H1 (cell line): ENCODE measurements at regions not wholly inside any gene's neighbourhood (a gene's known extent, or its start where the extent isn't known, plus 50 kb on each side); places are given as distances from the start of the nearest gene placed in this dataset.

Experiments
- CTCF ChIA-PET: fragments of 300-600 bp; sonication (Branson Sonifier 250); formaldehyde crosslinking; loops from one replicate; lab custom pipeline; 2021; ENCODE audit not compliant: partially characterized antibody; lab: Charles Lee
- POLR2A ChIA-PET: fragments of 300-600 bp; sonication (Branson Sonifier 250); formaldehyde crosslinking; loops from one replicate; lab custom pipeline; 2021; ENCODE audit warnings: inconsistent platforms; ENCODE audit not compliant: partially characterized antibody; lab: Charles Lee
- DNase-seq, 2 experiments: peaks; one replicate each; pipeline versions ENCODE4 v3.0.0 to v3.0.0-alpha.2; 2010 to 2022; ENCODE audit warnings: low spot score in 2 of 2, low read depth in 1 of 2, mixed read lengths in 1 of 2
- FAIRE-seq: peaks from 2 replicates; lab custom pipeline; 2011; peaks lifted over from hg19 to GRCh38; lab: Jason Lieb, UNC
- H2AFZ ChIP-seq: 2 replicates; pipeline ENCODE4 v1.8.1; 2012; ENCODE audit warnings: low read length, inconsistent platforms
- H2AK5ac ChIP-seq: 2 replicates; pipeline ENCODE4 v1.6.1; 2013; ENCODE audit warnings: low read depth, low read length
- H2BK120ac ChIP-seq: replicated peaks from 2 replicates; pipeline ENCODE3; 2013; ENCODE audit warnings: low read depth, low read length, inconsistent platforms
- H2BK12ac ChIP-seq: 2 replicates; pipeline ENCODE4 v1.6.1; 2013; ENCODE audit warnings: low read depth, low read length
- H2BK15ac ChIP-seq: 2 replicates; pipeline ENCODE4 v1.6.1; 2013; ENCODE audit warnings: low read length
- H2BK20ac ChIP-seq: 2 replicates; pipeline ENCODE4 v1.6.1; 2013; ENCODE audit warnings: low read length
- H2BK5ac ChIP-seq: 2 replicates; pipeline ENCODE4 v1.6.1; 2013; ENCODE audit warnings: low read depth, low read length
- H3K14ac ChIP-seq: 2 replicates; pipeline ENCODE4 v1.6.1; 2013; ENCODE audit warnings: inconsistent platforms; ENCODE audit not compliant: insufficient read length
- H3K18ac ChIP-seq: 2 replicates; pipeline ENCODE4 v1.6.1; 2013; ENCODE audit warnings: low read length; ENCODE audit errors: extremely low read depth
- H3K23ac ChIP-seq: 2 replicates; pipeline ENCODE4 v1.6.1; 2013; ENCODE audit warnings: inconsistent platforms; ENCODE audit not compliant: insufficient read length
- H3K23me2 ChIP-seq: 2 replicates; pipeline ENCODE4 v1.6.1; 2013; ENCODE audit warnings: low read depth, low read length
- H3K27ac ChIP-seq: 2 replicates; pipeline ENCODE4 v1.6.1; 2011; ENCODE audit warnings: low read depth, low read length, inconsistent platforms
- H3K27me3 ChIP-seq, 4 experiments: replicated peaks in 1 of 4; 1 replicate in 1 of 4; 2 replicates in 3 of 4; pipeline versions ENCODE4 v1.6.1 to v1.8.1; 2011 to 2013; ENCODE audit warnings: low read length in 3 of 4, mild to moderate bottlenecking in 3 of 4, inconsistent platforms in 2 of 4, mixed read lengths in 2 of 4, moderate library complexity in 1 of 4; ENCODE audit not compliant: control insufficient read depth in 3 of 4, insufficient read depth in 3 of 4; ENCODE audit errors: extremely low read depth in 1 of 4
- H3K36me3 ChIP-seq, 4 experiments: 2 replicates each; pipeline versions ENCODE4 v1.6.1 to v1.8.1; 2011 to 2013; ENCODE audit warnings: mild to moderate bottlenecking in 4 of 4, low read length in 3 of 4, moderate library complexity in 2 of 4, control low read depth in 1 of 4, inconsistent platforms in 1 of 4; ENCODE audit not compliant: insufficient read depth in 4 of 4, control insufficient read depth in 2 of 4
- H3K4ac ChIP-seq: replicated peaks from 2 replicates; pipeline ENCODE3; 2013; ENCODE audit warnings: low read length, low read depth, mixed read lengths, inconsistent platforms; ENCODE audit not compliant: insufficient read length
- H3K4me1 ChIP-seq, 4 experiments: replicated peaks in 1 of 4; 1 replicate in 1 of 4; 2 replicates in 3 of 4; pipeline versions ENCODE4 v1.6.1 to v1.8.1; 2011 to 2013; ENCODE audit warnings: low read length in 3 of 4, inconsistent platforms in 2 of 4, mixed read lengths in 1 of 4; ENCODE audit not compliant: insufficient read depth in 4 of 4, control insufficient read depth in 3 of 4
- H3K4me2 ChIP-seq, 2 experiments: 2 replicates each; pipeline versions ENCODE4 v1.6.1 to v1.8.1; 2011 to 2013; ENCODE audit warnings: low read depth in 2 of 2, low read length in 2 of 2, control low read depth in 1 of 2, inconsistent platforms in 1 of 2, mild to moderate bottlenecking in 1 of 2; ENCODE audit not compliant: insufficient read depth in 1 of 2
- H3K4me3 ChIP-seq, 4 experiments: fragments of 200-600, 300-600 bp in 1 of 4; sonication (generic), shearing (Covaris generic), sonication (Bioruptor Twin) in 1 of 4; 2 replicates each; pipeline versions ENCODE4 v1.5.1 to v1.8.1; 2011 to 2016; ENCODE audit warnings: low read length in 4 of 4, low read depth in 3 of 4, control low read depth in 2 of 4, inconsistent platforms in 2 of 4, mild to moderate bottlenecking in 2 of 4, mixed read lengths in 1 of 4, moderate library complexity in 1 of 4; ENCODE audit not compliant: insufficient read depth in 2 of 4; ENCODE audit errors: extremely low read depth in 1 of 4
- H3K56ac ChIP-seq: replicated peaks from 2 replicates; pipeline ENCODE3; 2013; ENCODE audit warnings: low read depth, mild to moderate bottlenecking, mixed read lengths, low read length, inconsistent platforms; ENCODE audit not compliant: insufficient read length
- H3K79me1 ChIP-seq: 2 replicates; pipeline ENCODE4 v1.6.1; 2013; ENCODE audit warnings: low read depth, low read length, control low read depth
- H3K79me2 ChIP-seq, 2 experiments: 2 replicates each; pipeline versions ENCODE4 v1.6.1 to v1.8.1; 2012 to 2013; ENCODE audit warnings: low read length in 2 of 2, mild to moderate bottlenecking in 2 of 2, inconsistent platforms in 1 of 2; ENCODE audit not compliant: insufficient read depth in 2 of 2, control insufficient read depth in 1 of 2
- H3K9ac ChIP-seq, 4 experiments: replicated peaks in 1 of 4; 1 replicate in 1 of 4; 2 replicates in 3 of 4; pipeline versions ENCODE4 v1.6.1 to v1.8.1; 2011 to 2013; ENCODE audit warnings: low read depth in 3 of 4, low read length in 3 of 4, control low read depth in 2 of 4, mild to moderate bottlenecking in 2 of 4, moderate library complexity in 2 of 4, inconsistent platforms in 1 of 4; ENCODE audit errors: extremely low read depth in 1 of 4
- H3K9me3 ChIP-seq, 2 experiments: 2 replicates each; pipeline versions ENCODE4 v1.6.1 to v1.8.1; 2012 to 2013; ENCODE audit warnings: mild to moderate bottlenecking in 2 of 2, moderate library complexity in 2 of 2, control low read depth in 1 of 2, inconsistent platforms in 1 of 2, low read depth in 1 of 2, low read length in 1 of 2, mixed read lengths in 1 of 2; ENCODE audit not compliant: insufficient read depth in 2 of 2
- H4K20me1 ChIP-seq, 2 experiments: replicated peaks in 1 of 2; 2 replicates each; pipeline versions ENCODE3 to v1.8.1; 2011 to 2013; ENCODE audit warnings: inconsistent platforms in 2 of 2, low read length in 2 of 2, mild to moderate bottlenecking in 1 of 2; ENCODE audit not compliant: insufficient read depth in 2 of 2, control insufficient read depth in 1 of 2
- H4K5ac ChIP-seq: 2 replicates; pipeline ENCODE4 v1.6.1; 2013; ENCODE audit warnings: low read length, low read depth, mixed read lengths, inconsistent platforms; ENCODE audit not compliant: insufficient read length
- H4K8ac ChIP-seq: 2 replicates; pipeline ENCODE4 v1.8.0; 2013; ENCODE audit warnings: mild to moderate bottlenecking, moderate library complexity, low read length, inconsistent platforms; ENCODE audit not compliant: insufficient read depth; ENCODE audit errors: extremely low read depth
- H4K91ac ChIP-seq: replicated peaks from 2 replicates; pipeline ENCODE3; 2013; ENCODE audit warnings: low read length, mixed read lengths, inconsistent platforms; ENCODE audit not compliant: insufficient read length
- ASH2L ChIP-seq: fragments of 200-600, 300-600 bp; sonication (generic); IDR thresholded peaks from one replicate; pipeline ENCODE4 v1.7.1; 2017; ENCODE audit warnings: low read length
- BACH1 ChIP-seq: IDR thresholded peaks from 2 replicates; pipeline ENCODE4 v1.6.1; 2012; ENCODE audit warnings: low read length, improper control_type of control experiment
- BCL11A ChIP-seq, 2 experiments: IDR thresholded peaks; one replicate each; pipeline ENCODE4 v1.6.1; 2011; ENCODE audit warnings: low read depth in 2 of 2, low read length in 2 of 2, mild to moderate bottlenecking in 2 of 2
- CEBPB ChIP-seq: IDR thresholded peaks from 2 replicates; pipeline ENCODE4 v1.6.1; 2012; ENCODE audit warnings: low read depth, low read length
- GABPA ChIP-seq: IDR thresholded peaks from 2 replicates; pipeline ENCODE4 v1.6.1; 2011; ENCODE audit warnings: mild to moderate bottlenecking, low read length, moderate library complexity, borderline replicate concordance; ENCODE audit not compliant: insufficient read depth
- MAFK ChIP-seq: IDR thresholded peaks from 2 replicates; pipeline ENCODE4 v1.6.1; 2012; ENCODE audit warnings: low read depth, mild to moderate bottlenecking, improper control_type of control experiment, low read length
- POLR2A ChIP-seq, 2 experiments: IDR thresholded peaks; 1 replicate in 1 of 2; 2 replicates in 1 of 2; pipeline ENCODE4 v1.6.1; 2011; ENCODE audit warnings: low read depth in 2 of 2, low read length in 2 of 2, mild to moderate bottlenecking in 2 of 2; ENCODE audit errors: control extremely low read depth in 1 of 2
- RBBP5 ChIP-seq: IDR thresholded peaks from 2 replicates; pipeline ENCODE4 v1.7.1; 2012; ENCODE audit warnings: low read depth, mild to moderate bottlenecking, inconsistent platforms, low read length, moderate library complexity, borderline replicate concordance
- RFX5 ChIP-seq: IDR thresholded peaks from 2 replicates; pipeline ENCODE4 v1.6.1; 2011; ENCODE audit warnings: low read depth, low read length, improper control_type of control experiment, borderline replicate concordance
- RXRA ChIP-seq: IDR thresholded peaks from 2 replicates; pipeline ENCODE4 v1.6.1; 2011; ENCODE audit warnings: low read depth, mild to moderate bottlenecking, low read length, moderate library complexity; ENCODE audit not compliant: insufficient read depth
- SAP30 ChIP-seq: fragments of 300-600 bp; sonication (generic); IDR thresholded peaks from 2 replicates; pipeline ENCODE4 v1.7.1; 2012; ENCODE audit warnings: low read length, moderate library complexity, mild to moderate bottlenecking, inconsistent platforms; ENCODE audit not compliant: insufficient read depth, insufficient replicate concordance
- SP4 ChIP-seq: IDR thresholded peaks from 2 replicates; pipeline ENCODE4 v1.6.1; 2012; ENCODE audit warnings: low read length, inconsistent platforms
- USF2 ChIP-seq: IDR thresholded peaks from 2 replicates; pipeline ENCODE4 v1.6.1; 2011; ENCODE audit warnings: low read length, improper control_type of control experiment
- WGBS, 2 experiments: shearing (Covaris generic) in 1 of 2; methylation state at CpG; one replicate each; pipeline versions ENCODE4 v1.1.6 to v1.1.7; 2013 to 2015; ENCODE audit warnings: low lambda C conversion rate in 2 of 2, mixed read lengths in 2 of 2, inconsistent platforms in 1 of 2, low coverage in 1 of 2, missing lambda C conversion rate in 1 of 2; ENCODE audit not compliant: insufficient replicate concordance in 2 of 2, insufficient coverage in 1 of 2, insufficient read length in 1 of 2; ENCODE audit errors: extremely low coverage in 1 of 2, missing lambda C conversion rate in 1 of 2; 5-methylcytosine and 5-hydroxymethylcytosine counted together

GRCh38 chr4:128350449-128351045 is 62.9 kb upstream of the PGRMC2 start:
- H2AK5ac ChIP-seq, result peak overlapping the region; percentile 91
- ChIA-PET POLR2A (no interaction called here), CTCF (interaction anchor here (1.6 to 1.7 kb wide), 2 partner anchors 9 to 32 kb away, joined by 3 to 4 read pairs; no protein-coding TSS in a partner anchor)
- H2BK5ac ChIP-seq, result peak overlapping the region; percentile 61; the same call in 1 of the 2 replicates
- DNase-seq (peak in 1 of 2 experiments; percentile 56), FAIRE-seq (no peak)
- H3K79me1 ChIP-seq, result no peaks in the 10 kb centered on the region
- H2BK12ac ChIP-seq, result peak overlapping the region; percentile 97
- no peak overlapping the region for H3K18ac ChIP-seq
- peaks cover 0 to 7% (median 3%) of the 10 kb centered on the region in 4 experiments; a peak in 5 of 7 replicates for H3K4me1 ChIP-seq
- no peak overlapping the region for H2BK20ac ChIP-seq
- H3K27me3 ChIP-seq, result no peaks in the 10 kb centered on the region
- 0 out of 2 replicates have a peak overlapping the region, but pooled peaks have one; percentile 42 for H2AFZ ChIP-seq
- peak overlapping the region; percentile 73; the same call in 1 of the 2 replicates for H2BK15ac ChIP-seq
- H3K4ac ChIP-seq, result no peak overlapping the region
- H4K8ac ChIP-seq, result no peak overlapping the region; the same call in 1 of the 2 replicates
- H3K4me2 ChIP-seq, result peak overlapping the region in 1 of 2 experiments; percentile 40; a peak in 1 of 4 replicates
- no peak overlapping the region for H3K27ac ChIP-seq
- no peak overlapping the region for H3K56ac ChIP-seq
- no peak for TF ChIP-seq RFX5
- TF ChIP-seq CEBPB, result no peak
- TF ChIP-seq SAP30, result no peak
- no peak for TF ChIP-seq ASH2L
- no peak for TF ChIP-seq RBBP5
- no peak for TF ChIP-seq RXRA
- no peak for TF ChIP-seq GABPA
- no peak for TF ChIP-seq MAFK
- TF ChIP-seq BCL11A (IDR thresholded peaks at IDR 0.05; ENCODE audit: low read depth in 2 of 2, low read length in 2 of 2), result no peak
- TF ChIP-seq BACH1, result no peak
- TF ChIP-seq USF2, result no peak
- TF ChIP-seq SP4, result no peak
- TF ChIP-seq POLR2A (IDR thresholded peaks at IDR 0.05; ENCODE audit: control extremely low read depth in 1 of 2, low read depth in 2 of 2, low read length in 2 of 2), result no peak
- no peak overlapping the region for H4K5ac ChIP-seq
- H3K79me2 ChIP-seq, result no peaks in the 10 kb centered on the region
- no peak overlapping the region for H3K23ac ChIP-seq
- H4K20me1 ChIP-seq, result no peaks in the 10 kb centered on the region
- H3K36me3 ChIP-seq, result no peaks in the 10 kb centered on the region
- H2BK120ac ChIP-seq, result no peak overlapping the region
- H3K4me3 ChIP-seq, result no peak overlapping the region
- H3K23me2 ChIP-seq, result no peaks in the 10 kb centered on the region
- H3K14ac ChIP-seq, result no peak overlapping the region
- H4K91ac ChIP-seq, result no peak overlapping the region
- 81% methylated on average over 6 of the region's 6 CpGs; no CpG with 5 or more reads in 1 of the 2 experiments for WGBS, 2 experiments
- H3K9me3 ChIP-seq, result no peaks in the 10 kb centered on the region
- no peak overlapping the region for H3K9ac ChIP-seq
